A549 (cell line): ENCODE measurements at regions not wholly inside any gene's neighbourhood (a gene's known extent, or its start where the extent isn't known, plus 50 kb on each side); places are given as distances from the start of the nearest gene placed in this dataset.

Experiments
- EHMT2 ChIP-seq: fragments of 200-600 bp; sonication (generic); IDR thresholded peaks from 2 replicates; pipeline ENCODE4 v1.6.1; 2016; ENCODE audit warnings: antibody characterized with exemption, low read depth, mild to moderate bottlenecking, moderate library complexity
- MYC ChIP-seq: IDR thresholded peaks from 2 replicates; pipeline ENCODE4 v1.6.1; 2012; ENCODE audit warnings: mild to moderate bottlenecking, inconsistent platforms, low read length, improper control_type of control experiment, borderline replicate concordance
- POLR2A ChIP-seq: IDR thresholded peaks from 2 replicates; pipeline ENCODE4 v1.6.1; 2012; ENCODE audit warnings: mild to moderate bottlenecking, low read length
- RFX5 ChIP-seq: fragments of 450-650 bp; IDR thresholded peaks from 2 replicates; pipeline ENCODE4 v1.7.1; 2014; ENCODE audit warnings: antibody characterized with exemption, mild to moderate bottlenecking, moderate library complexity
- TP53 ChIP-seq: fragments of 250-450 bp; sonication (Bioruptor Pico); IDR thresholded peaks from 2 replicates; pipeline ENCODE4 v1.5.0; 2021; ENCODE audit warnings: mild to moderate bottlenecking, moderate library complexity
- TF ChIP-seq, protein P1 (sequence below): fragments of 450-650 bp; IDR thresholded peaks from 2 replicates; pipeline ENCODE4 v1.6.1; 2014; ENCODE audit warnings: antibody characterized with exemption
- TF ChIP-seq, protein P2 (sequence below): fragments of 200-600 bp; sonication (generic); IDR thresholded peaks from 2 replicates; pipeline ENCODE4 v1.6.1; 2016; ENCODE audit warnings: antibody characterized with exemption, mild to moderate bottlenecking, moderate library complexity

DNA sequence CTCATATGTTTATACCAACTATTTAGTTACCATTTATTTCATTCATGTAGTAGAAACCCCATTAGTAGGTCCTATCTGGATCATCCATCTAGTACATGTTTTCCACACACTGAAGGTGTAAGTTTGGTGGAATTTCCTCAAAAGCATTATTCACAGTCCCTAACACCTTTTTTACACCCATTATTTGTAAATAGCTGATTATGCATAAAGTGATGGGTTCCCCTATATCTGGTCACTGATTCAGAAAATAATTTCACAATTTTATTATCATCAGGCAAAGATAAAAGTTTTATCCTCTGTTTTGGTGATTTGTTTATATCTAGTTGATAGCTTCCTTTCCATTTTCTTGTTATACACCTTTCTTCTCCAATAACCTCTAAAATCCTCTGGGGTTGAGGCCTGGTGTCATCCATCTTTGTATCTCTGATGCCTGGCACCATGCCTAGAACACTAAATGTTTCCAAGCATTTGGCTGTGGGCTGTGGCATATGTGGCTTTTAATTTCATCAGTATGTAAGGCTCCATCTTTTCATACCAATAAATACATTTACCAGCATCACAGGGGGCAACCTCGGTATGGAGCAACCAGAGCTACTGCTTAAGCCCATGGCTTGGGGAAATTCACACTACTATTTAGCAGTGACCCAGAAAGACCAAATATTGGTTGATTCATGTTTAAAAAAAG, 1089.5 kb upstream of the LRRN3 start:
- TF ChIP-seq, protein P1, sequence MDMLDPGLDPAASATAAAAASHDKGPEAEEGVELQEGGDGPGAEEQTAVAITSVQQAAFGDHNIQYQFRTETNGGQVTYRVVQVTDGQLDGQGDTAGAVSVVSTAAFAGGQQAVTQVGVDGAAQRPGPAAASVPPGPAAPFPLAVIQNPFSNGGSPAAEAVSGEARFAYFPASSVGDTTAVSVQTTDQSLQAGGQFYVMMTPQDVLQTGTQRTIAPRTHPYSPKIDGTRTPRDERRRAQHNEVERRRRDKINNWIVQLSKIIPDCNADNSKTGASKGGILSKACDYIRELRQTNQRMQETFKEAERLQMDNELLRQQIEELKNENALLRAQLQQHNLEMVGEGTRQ: no peak
- TF ChIP-seq, protein P2, sequence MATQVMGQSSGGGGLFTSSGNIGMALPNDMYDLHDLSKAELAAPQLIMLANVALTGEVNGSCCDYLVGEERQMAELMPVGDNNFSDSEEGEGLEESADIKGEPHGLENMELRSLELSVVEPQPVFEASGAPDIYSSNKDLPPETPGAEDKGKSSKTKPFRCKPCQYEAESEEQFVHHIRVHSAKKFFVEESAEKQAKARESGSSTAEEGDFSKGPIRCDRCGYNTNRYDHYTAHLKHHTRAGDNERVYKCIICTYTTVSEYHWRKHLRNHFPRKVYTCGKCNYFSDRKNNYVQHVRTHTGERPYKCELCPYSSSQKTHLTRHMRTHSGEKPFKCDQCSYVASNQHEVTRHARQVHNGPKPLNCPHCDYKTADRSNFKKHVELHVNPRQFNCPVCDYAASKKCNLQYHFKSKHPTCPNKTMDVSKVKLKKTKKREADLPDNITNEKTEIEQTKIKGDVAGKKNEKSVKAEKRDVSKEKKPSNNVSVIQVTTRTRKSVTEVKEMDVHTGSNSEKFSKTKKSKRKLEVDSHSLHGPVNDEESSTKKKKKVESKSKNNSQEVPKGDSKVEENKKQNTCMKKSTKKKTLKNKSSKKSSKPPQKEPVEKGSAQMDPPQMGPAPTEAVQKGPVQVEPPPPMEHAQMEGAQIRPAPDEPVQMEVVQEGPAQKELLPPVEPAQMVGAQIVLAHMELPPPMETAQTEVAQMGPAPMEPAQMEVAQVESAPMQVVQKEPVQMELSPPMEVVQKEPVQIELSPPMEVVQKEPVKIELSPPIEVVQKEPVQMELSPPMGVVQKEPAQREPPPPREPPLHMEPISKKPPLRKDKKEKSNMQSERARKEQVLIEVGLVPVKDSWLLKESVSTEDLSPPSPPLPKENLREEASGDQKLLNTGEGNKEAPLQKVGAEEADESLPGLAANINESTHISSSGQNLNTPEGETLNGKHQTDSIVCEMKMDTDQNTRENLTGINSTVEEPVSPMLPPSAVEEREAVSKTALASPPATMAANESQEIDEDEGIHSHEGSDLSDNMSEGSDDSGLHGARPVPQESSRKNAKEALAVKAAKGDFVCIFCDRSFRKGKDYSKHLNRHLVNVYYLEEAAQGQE: no peak
- TF ChIP-seq RFX5 (no peak), EHMT2 (no peak), POLR2A (no peak), MYC (no peak), TP53 (CRISPR knock-in tag) (no peak)
